ENCODE measurements at regions not wholly inside any gene's neighbourhood (a gene's known extent, or its start where the extent isn't known, plus 50 kb on each side); places are given as distances from the start of the nearest gene placed in this dataset.
A peak's percentile ranks its signal among the peaks of the same experiment; 100 is the strongest.

GRCh38 chr5:93924628-93925027, 183.2 kb upstream of the POU5F2 start:
- no peak for TF ChIP-seq CTCF (IDR thresholded peaks at IDR 0.05; ENCODE audit: insufficient read depth, low read length, poor library complexity, severe bottlenecking)
- Histone ChIP-seq H3K4me3 (replicated peaks; ENCODE audit: low read depth, low read length) (no peak overlapping the region), H3K27me3 (replicated peaks; ENCODE audit: control insufficient read depth, insufficient read depth, low read length) (no peaks in the 10 kb centered on the region), H3K36me3 (ENCODE audit: control insufficient read depth, insufficient read depth, low read length) (no peaks in the 10 kb centered on the region)
- DNase-seq (ENCODE audit: extremely low read depth, insufficient read length): no peak

GRCh38 chr5:93922551-93922950, 181.2 kb upstream of the POU5F2 start:
- H3K36me3 ChIP-seq (ENCODE audit: control insufficient read depth, insufficient read depth, low read length): no peaks in the 10 kb centered on the region
- no peaks in the 10 kb centered on the region for H3K27me3 ChIP-seq (replicated peaks; ENCODE audit: control insufficient read depth, insufficient read depth, low read length)
- no peak for DNase-seq (ENCODE audit: extremely low read depth, insufficient read length)
- TF ChIP-seq CTCF (IDR thresholded peaks at IDR 0.05; ENCODE audit: insufficient read depth, low read length, poor library complexity, severe bottlenecking): no peak
- no peak overlapping the region for H3K4me3 ChIP-seq (replicated peaks; ENCODE audit: low read depth, low read length)

GRCh38 chr5:93921001-93921400, 179.6 kb upstream of the POU5F2 start:
- TF ChIP-seq CTCF (IDR thresholded peaks at IDR 0.05; ENCODE audit: insufficient read depth, low read length, poor library complexity, severe bottlenecking): no peak
- no peak for DNase-seq (ENCODE audit: extremely low read depth, insufficient read length)
- Histone ChIP-seq H3K4me3 (replicated peaks; ENCODE audit: low read depth, low read length) (no peak overlapping the region), H3K36me3 (ENCODE audit: control insufficient read depth, insufficient read depth, low read length) (no peaks in the 10 kb centered on the region), H3K27me3 (replicated peaks; ENCODE audit: control insufficient read depth, insufficient read depth, low read length) (no peaks in the 10 kb centered on the region)

- DNase-seq (ENCODE audit: extremely low read depth, insufficient read length): no peak
- TF ChIP-seq CTCF (IDR thresholded peaks at IDR 0.05; ENCODE audit: insufficient read depth, low read length, poor library complexity, severe bottlenecking): no peak
- Histone ChIP-seq H3K36me3 (ENCODE audit: control insufficient read depth, insufficient read depth, low read length) (no peaks in the 10 kb centered on the region), H3K4me3 (replicated peaks; ENCODE audit: low read depth, low read length) (no peak overlapping the region), H3K27me3 (replicated peaks; ENCODE audit: control insufficient read depth, insufficient read depth, low read length) (no peaks in the 10 kb centered on the region)
Observed at GRCh38 chr5:93916872-93917271, 175.5 kb upstream of the POU5F2 start.

GRCh38 chr5:93915142-93915553, 173.7 kb upstream of the POU5F2 start:
- TF ChIP-seq CTCF (IDR thresholded peaks at IDR 0.05; ENCODE audit: insufficient read depth, low read length, poor library complexity, severe bottlenecking): peak; percentile 47
- DNase-seq (ENCODE audit: extremely low read depth, insufficient read length): no peak
- H3K27me3 ChIP-seq (replicated peaks; ENCODE audit: control insufficient read depth, insufficient read depth, low read length): no peaks in the 10 kb centered on the region
- H3K36me3 ChIP-seq (ENCODE audit: control insufficient read depth, insufficient read depth, low read length): no peaks in the 10 kb centered on the region
- H3K4me3 ChIP-seq (replicated peaks; ENCODE audit: low read depth, low read length): no peak overlapping the region

GRCh38 chr5:93911609-93912008, 170.2 kb upstream of the POU5F2 start:
- DNase-seq (ENCODE audit: extremely low read depth, insufficient read length): no peak

More at GRCh38 chr5:93911609-93912008, 170.2 kb upstream of the POU5F2 start:
- TF ChIP-seq CTCF (IDR thresholded peaks at IDR 0.05; ENCODE audit: insufficient read depth, low read length, poor library complexity, severe bottlenecking): no peak
- Histone ChIP-seq H3K27me3 (replicated peaks; ENCODE audit: control insufficient read depth, insufficient read depth, low read length) (no peaks in the 10 kb centered on the region), H3K36me3 (ENCODE audit: control insufficient read depth, insufficient read depth, low read length) (no peaks in the 10 kb centered on the region), H3K4me3 (replicated peaks; ENCODE audit: low read depth, low read length) (no peak overlapping the region)
